ENCODE measurements at regions not wholly inside any gene's neighbourhood (a gene's known extent, or its start where the extent isn't known, plus 50 kb on each side); places are given as distances from the start of the nearest gene placed in this dataset.

DNA sequence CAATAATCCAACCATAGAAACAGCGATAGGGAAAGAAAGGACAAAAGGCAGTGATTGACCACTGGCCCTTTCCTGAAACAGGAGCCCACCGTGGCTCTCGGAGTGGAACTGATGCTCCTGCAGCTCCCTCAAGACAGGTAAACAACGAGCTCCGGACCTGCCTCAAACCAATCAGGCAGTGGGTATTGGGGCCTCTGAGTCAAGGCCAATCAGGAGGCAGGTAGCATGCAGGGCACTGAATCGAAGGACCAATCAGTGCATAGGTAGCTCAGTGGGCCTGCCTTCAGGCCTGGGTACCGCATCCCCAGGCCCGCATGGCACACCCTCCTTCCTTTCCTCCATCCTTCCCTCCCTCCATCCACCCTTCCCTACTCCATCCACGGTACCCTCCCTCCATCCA lies 425.1 kb upstream of the MGMT start:
- TF ChIP-seq POLR2A (conservative IDR thresholded peaks at IDR 0.05) (no peak), ZNF3 (CRISPR knock-in tag; IDR thresholded peaks at IDR 0.05) (no peak)
- TF ChIP-seq, protein P1, sequence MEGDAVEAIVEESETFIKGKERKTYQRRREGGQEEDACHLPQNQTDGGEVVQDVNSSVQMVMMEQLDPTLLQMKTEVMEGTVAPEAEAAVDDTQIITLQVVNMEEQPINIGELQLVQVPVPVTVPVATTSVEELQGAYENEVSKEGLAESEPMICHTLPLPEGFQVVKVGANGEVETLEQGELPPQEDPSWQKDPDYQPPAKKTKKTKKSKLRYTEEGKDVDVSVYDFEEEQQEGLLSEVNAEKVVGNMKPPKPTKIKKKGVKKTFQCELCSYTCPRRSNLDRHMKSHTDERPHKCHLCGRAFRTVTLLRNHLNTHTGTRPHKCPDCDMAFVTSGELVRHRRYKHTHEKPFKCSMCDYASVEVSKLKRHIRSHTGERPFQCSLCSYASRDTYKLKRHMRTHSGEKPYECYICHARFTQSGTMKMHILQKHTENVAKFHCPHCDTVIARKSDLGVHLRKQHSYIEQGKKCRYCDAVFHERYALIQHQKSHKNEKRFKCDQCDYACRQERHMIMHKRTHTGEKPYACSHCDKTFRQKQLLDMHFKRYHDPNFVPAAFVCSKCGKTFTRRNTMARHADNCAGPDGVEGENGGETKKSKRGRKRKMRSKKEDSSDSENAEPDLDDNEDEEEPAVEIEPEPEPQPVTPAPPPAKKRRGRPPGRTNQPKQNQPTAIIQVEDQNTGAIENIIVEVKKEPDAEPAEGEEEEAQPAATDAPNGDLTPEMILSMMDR (IDR thresholded peaks at IDR 0.05 in 2 of 3, conservative IDR thresholded peaks at IDR 0.05 in 1 of 3; ENCODE audit: insufficient read depth in 2 of 3, low read depth in 1 of 3, low read length in 3 of 3), result no peak
- TF ChIP-seq, protein P2, sequence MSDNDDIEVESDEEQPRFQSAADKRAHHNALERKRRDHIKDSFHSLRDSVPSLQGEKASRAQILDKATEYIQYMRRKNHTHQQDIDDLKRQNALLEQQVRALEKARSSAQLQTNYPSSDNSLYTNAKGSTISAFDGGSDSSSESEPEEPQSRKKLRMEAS (CRISPR knock-in tag; IDR thresholded peaks at IDR 0.05), result no peak

Data from K562 (cell line).